T-helper 1 cell (primary cell): ENCODE measurements at regions not wholly inside any gene's neighbourhood (a gene's known extent, or its start where the extent isn't known, plus 50 kb on each side); places are given as distances from the start of the nearest gene placed in this dataset.
"Not testable (repeated sequence)": the region's sequence is repeated elsewhere in the genome, so short reads cannot be mapped to it uniquely, and the experiment has no call there.

ENCODE experiments used
- DNase-seq, 5 donors: peaks; one replicate each; pipeline ENCODE4 v3.0.0-alpha.2; 2012 to 2020

DNA sequence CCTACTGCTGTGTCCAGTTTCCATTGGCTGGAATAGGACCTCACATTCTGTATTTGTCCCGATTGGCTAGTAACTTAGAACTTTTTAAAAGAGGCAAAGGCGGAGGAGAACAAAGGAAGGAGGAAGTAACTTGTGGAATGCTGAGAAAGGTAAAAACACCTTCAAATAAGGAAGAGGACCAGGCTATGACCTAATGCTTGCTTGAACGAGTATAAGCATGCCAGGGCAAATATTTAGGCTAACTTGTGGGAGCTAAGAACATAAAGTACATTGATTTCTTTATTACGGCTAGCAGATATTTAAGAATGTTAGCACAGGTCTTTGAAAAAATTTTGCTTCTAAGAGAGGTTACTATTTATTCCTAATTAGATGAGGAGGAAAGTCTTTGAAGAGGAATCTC, 214.5 kb upstream of the CENPE start:
- not testable (repeated sequence) for DNase-seq

DNA sequence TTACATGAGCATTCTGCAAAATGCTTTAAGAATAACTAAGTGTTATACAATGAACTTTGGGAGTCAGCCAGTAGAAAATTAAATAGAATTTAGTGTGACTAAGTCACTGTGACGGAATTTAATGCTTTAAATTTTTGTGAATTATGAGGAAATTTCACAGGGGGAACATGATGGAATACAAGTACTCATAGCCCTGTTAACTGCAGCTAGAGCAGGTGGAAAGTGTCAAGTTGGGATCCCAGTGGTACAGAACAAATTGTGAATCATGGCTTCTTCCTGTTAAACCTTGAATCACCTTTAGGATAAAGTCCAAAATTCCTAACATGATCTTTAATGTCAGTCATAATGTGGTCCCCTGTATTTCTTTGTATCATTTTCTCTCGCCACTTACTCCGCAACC, 212.2 kb upstream of the CENPE start:
- DNase-seq: no peak

DNA sequence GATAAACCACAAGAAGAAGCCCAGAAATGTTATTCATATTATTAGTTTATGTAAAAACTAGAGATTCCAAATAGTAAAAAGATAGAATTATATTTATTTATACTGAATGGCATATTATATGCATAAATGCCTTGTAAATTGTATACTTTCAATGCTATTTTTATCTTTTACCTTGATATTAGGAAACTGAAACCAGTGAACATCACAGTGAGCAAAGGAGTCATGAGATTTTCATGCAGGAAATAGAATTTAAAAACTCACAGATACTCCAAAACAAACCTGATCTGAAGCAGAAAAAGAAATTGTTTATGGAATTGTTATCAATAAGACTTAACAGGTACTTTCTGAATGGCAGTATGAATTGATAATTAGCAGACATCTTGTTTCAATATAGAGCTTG, 207.3 kb upstream of the CENPE start:
- DNase-seq: no peak

DNA sequence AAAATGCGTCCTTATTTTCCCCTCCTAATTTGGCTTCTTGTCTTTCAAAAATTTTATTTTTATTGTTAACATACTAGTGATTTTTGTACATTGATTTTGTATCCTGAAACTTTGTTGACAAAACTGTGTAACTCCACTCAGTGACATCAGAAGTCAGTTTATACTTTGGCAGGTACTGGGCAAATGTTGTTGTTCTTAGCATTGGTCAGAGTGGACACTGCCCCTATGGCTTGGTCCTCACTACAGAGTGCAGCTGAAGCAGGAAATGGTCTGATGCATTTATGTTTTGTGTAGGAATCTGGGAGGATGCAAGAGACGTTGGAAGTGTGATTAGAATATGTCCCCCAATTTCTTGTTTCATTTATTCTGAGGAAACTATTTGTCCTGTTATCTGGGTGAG, 205.5 kb upstream of the CENPE start:
- DNase-seq: no peak

DNA sequence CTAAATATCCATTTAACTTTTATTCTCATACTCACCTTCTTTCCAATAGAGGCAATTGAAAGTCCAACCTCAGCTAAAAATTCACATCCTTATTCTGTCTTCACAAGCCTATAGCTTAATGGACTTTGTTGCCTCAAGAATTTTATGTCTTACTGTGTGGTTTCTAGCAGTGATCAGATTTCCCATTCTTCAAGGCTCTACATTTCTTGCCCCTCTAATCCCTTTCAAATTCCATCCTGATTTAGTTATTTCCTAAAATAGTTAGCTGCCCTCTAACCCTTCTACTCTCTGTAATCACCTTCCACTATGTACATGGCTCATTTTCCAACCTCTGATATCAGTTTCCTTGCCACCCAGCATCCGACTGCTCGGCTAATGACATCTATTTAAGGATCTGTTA, 204.1 kb upstream of the CENPE start:
- DNase-seq: no peak

DNA sequence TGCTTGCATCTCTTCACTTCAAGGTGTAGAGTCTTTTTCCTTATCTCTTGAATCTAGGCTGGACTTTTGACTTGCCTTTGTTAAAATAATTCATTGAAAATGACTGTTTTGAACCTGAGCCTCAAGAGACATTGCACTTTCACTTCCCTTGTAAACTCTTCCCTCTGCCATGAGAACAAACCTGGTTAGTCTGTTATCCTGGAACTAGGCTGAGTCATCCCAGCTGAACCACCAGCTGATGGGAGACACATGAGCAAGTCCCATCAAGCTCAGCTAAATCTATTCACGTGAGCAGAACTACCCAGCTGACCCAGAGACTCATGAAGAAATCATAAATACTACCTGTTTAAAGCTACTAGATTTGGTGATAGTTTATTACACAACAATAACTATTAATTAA, 202.3 kb upstream of the CENPE start:
- DNase-seq: no peak

DNA sequence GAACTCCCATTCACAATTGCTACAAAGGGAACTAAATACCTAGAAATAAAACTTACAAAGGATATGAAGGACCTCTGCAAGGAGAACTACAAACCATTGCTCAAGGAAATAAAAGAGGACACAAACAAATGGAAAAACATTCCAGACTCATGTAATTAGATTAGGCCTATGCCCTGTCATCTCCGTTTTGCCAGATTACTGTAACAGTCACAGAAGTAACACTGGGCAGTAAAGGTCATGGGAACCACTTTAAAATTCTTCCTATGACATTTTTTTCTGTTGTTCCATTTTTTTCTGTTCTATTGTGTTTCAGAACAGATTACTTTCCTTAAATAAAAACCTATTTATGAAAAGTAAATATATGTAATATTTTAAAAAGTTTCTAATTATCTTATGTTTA, 199.4 kb upstream of the CENPE start:
- no peak for DNase-seq

DNA sequence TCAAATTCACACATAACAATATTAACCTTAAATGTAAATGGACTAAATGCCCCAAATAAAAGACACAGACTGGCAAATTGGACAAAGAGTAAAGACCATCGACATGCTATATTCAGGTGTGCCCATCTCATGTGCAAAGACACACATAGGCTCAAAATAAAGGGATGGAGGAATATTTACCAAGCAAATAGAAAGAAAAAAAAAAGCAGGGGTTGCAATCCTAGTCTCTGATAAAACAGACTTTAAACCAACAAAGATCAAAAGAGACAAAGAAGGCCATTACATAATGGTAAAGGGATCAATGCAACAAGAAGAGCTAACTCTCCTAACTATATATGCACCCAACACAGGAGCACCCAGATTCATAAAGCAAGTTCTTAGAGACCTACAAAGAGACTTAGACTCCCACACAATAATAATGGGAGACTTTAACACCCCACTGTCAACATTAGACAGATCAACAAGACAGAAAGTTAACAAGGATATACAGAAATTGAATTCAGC, 189.4 kb upstream of the CENPE start:
- not testable (repeated sequence) for DNase-seq

DNA sequence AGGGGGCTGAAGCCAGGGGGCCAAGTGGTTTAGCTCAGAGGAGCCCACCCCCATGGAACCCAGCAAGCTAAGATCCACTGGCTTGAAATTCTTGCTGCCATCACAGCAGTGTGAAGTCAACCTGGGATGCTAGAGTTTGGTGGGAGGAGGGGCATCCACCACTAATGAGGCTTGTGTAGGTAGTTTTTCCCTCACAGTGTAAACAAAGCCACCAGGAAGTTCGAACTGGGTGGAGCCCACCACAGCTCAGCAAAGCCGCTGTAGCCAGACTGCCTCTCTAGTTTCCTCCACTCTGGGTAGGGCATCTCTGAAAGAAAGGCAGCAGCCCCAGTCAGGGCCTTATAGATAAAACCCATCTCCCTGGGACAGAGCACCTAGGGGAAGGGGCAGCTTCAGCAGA, 187.4 kb upstream of the CENPE start:
- not testable (repeated sequence) for DNase-seq

DNA sequence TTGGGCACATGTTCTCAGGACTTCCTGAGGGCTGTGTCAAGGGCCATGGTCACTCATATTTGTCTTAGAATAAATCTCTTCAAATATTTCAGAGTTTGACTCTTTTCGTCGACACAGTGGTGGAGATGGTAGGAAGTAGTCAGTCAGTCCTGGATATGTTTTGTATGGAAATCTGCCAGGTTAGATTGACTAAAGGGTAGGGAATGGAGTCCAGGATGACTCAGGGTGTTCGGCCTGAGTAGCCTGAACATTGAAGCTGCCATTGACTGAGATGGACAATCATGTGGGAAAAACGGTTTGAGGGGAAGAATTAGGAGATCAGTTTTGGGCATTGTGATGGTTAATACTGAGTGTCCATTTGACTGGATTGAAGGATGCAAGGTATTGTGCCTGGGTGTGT, 177.1 kb upstream of the CENPE start:
- no peak for DNase-seq

DNA sequence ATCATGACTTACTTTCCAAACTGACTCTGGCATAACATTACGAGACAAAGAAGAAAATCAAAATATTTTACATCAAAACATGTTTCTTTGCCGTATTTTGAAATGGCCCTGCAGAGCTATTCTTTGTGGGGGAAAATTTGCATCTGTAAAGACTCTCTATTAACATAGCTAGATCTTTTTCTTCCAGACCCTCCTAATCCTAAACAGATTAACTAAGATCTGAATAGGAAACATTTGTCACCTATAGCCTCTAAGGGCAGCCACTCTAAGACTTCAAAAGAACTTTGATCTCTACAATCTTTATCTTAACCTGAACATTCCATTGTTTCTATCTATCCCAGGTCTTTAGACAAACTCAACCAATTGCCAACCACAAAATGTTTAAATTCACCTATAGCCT, 176.6 kb upstream of the CENPE start:
- no peak for DNase-seq

DNA sequence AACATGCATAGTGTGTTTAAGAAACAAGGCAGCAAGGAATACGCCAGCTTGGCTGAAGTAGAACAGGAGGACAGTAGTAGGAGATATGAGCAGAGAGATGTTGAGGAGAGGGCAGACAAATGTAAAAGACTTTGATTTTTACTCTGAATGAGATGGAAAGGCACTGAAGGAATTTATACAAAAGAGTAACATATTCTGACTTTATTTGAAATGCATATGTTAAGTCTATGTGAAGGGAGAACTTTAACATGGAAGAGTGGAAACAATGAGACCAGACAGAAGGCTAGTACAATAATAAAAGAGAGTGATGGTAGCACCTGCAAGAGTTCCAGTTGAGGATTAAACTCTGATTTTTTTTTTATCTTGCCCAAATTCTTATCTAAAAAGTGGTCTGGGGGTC, 176.2 kb upstream of the CENPE start:
- no peak for DNase-seq

DNA sequence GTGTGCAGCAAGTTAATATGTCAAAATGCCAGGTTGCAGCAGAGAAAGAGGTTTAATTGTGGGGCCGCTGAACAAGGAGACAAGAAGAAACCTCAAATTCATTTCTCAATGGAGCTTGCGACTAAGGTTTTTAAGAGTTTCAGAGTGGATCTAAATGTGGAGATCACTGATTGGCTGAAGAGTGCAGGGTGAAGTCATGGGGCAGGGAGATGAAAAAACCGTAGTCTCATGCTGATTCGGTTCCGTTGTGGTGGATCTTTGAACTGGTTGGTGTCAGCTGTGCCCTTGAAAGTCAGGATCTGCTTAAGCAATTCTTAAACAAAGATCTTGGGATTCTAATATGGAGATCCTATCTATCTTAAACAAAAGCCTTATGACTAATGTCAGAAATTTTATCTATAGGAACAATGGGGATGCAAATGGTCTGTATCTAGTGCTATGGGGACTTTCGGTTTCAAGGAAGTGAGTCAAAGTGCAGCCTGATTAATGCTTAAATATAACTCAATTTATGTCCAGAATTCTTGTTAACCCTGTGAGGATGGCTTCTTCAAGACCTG, 173.9 kb upstream of the CENPE start:
- no peak for DNase-seq

DNA sequence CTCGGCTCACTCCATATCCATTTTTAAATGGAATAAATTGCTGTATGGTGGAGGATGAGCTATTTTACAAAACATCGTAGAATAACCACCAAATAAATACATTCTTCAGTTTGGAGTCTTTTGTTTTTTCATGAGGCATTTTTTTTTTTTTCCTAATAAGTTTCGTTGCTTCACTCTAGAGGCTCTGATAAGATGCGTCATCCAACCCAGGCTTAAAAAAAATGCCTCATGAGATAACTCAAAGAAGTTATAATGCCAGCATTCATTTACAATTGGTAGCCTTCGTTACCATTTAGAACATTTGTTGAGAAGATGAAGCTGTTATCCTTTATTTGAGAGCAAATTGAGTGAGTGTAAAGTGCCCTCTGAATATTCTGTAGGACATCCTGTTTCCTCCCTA, 172.2 kb upstream of the CENPE start:
- no peak for DNase-seq

DNA sequence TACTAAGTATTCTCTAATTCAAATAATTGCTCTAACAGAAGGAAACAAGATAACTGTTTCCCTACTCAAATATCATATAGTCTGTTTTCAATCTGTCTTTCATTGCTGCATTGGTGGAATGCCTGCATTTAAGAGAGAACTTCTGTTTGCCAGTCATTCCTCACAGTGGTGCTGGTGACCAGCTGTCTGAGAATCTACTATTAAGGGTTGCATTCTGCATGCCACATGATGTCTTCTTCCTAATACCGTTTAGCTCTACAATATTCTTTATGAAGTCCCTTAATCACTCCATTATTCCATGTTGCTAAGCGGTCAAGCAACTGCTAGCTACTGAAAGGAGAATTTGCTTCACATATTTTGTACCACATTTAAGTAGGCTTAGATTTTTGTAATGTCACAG, 167.1 kb upstream of the CENPE start:
- DNase-seq: no peak

DNA sequence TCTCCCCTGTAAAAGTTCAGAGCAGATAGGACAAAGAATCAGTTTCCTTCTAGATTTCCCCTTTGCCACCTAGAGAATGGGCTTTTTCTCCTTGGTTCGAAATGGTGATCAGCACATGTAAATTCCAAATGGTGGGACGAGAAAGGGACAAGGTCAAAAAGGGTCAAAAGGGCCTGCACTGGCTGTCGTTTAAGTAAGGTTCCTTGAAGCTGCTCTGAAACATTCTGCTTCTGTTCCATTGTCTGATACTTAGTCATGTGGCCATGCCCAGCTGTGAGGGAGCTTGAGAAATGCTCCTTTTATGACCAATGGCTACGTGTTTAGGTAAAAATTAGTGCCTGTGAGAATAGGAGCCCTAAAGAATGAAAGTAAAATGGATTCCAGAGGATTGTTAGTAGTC, 165.9 kb upstream of the CENPE start:
- no peak for DNase-seq

DNA sequence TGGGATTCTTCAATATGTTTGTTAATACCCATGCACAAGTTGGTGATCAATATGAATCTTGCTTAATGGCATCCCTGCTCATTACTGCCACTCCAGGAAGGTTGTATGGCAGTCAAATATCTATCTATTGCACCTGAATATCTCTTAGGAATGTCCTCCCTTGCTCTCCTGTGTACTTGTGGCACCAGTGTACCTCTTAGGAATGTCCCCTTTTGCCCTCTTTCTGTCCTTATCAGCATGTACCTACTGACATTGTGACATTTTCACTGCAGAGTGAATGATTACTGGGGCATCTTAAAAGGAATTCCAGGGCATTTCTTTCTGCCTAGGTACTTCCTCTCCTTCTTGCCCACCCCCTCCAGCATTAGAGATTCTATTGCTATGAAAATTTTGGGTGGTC, 163.8 kb upstream of the CENPE start:
- DNase-seq: no peak

DNA sequence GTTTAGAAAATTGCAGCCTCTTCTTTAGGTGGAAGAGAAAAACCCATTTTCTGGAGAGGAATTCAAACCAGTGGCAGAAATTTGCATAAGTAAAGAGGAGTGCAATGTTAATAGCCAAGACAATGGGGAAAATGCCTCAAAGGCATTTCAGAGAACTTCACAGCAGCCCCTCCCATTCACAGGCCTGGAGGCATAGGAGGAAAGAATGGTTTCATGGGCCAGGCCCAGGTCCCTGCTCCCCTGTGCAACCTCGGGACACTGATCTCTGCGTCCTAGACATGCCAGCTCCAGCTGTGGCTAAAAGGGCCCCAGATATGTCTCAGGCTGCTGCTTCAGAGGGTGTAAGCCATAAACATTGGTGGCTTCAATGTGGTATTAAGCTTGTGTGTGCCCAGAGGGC, 161.8 kb upstream of the CENPE start:
- DNase-seq: no peak

DNA sequence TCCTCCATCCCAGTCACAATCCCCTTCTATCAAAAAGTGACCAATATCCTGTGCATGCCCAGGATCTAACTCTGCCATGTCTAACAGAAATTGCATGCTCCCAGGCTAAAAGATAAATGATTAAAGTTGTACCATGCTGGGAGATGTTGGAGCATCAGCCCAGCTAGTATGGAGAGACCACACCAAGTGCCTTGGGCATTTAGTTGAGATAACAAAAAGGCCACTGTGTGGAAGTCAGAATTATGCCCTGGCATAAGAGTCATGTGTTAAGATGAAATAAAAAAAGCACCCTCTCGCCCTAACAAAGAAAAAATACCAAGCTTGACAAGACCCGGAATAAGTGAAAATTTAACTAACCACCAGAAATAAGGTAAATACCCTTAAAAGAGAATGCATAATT, 155.9 kb upstream of the CENPE start:
- DNase-seq: no peak

DNA sequence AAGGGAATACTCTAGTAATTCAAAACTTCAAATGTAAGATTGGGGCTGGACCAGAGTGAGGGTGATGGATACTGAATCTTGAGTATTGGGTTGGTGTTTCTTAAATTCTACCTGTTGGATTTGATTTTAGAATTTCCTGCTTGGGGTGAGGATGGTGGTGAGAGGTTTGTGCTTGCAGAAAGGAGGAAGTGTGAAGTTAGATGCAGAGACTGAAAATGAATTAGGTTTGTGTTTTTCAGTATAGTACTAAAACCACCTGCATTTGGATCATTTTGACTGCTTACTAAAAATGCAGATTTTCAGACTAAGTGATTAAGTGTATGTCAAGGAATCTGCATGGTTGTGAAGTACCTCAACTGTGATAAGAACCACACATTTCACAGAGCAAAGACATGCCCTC, 131.5 kb upstream of the CENPE start:
- DNase-seq: no peak

DNA sequence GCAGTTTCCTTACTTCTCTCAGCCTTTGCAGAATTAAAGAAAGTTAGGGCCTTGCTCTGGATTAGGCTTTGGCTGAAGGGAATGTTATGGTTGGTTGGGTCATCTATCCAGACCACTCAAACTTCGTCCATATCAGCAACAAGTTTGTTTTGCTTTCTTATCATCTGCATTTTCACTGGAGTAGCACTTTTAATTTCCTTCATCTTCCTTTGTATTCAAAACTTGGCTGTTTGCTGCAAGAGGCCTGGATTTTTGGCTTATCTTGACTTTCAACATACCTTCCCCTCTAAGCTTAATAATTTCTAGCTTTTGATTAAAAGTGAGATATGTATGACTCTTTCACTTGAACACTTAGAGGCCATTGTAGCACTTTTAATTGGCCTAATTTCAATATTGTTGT, 126.7 kb upstream of the CENPE start:
- no peak for DNase-seq

DNA sequence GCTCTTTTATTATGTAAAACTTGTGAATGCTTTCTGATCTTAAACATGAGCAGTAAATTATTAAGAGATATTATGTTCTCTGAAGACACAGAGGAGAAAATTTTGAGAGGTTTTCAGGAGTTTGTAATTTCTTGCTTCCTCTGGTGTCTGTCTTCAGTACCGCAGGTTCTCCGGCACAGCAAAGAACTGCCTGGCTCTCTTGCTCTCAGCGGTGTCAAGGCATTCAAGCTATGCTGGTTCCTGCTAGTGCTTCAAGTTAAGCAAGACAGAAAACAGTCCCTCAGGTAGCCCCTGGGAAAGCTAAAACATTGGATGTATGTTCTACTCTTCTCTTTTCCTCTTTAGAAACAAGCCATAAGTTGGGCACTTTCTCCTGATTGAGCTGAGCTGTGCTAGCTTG, 120.2 kb upstream of the CENPE start:
- no peak for DNase-seq

DNA sequence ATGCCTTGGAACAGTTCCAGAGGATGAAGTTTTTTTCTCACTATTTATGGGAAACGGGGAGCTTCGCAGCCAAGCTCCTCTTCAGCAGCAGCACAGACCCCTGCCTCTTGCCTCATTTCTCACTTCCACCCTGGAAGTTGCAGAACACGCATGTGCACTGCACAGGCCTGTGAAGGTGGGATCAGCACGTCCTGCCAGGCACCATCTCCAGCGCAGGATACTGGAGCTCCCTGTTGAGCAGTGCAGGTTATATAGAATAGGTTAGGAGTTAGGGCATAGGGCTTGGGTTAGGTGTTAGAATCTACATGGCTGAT, 110.1 kb upstream of the CENPE start:
- DNase-seq: no peak

DNA sequence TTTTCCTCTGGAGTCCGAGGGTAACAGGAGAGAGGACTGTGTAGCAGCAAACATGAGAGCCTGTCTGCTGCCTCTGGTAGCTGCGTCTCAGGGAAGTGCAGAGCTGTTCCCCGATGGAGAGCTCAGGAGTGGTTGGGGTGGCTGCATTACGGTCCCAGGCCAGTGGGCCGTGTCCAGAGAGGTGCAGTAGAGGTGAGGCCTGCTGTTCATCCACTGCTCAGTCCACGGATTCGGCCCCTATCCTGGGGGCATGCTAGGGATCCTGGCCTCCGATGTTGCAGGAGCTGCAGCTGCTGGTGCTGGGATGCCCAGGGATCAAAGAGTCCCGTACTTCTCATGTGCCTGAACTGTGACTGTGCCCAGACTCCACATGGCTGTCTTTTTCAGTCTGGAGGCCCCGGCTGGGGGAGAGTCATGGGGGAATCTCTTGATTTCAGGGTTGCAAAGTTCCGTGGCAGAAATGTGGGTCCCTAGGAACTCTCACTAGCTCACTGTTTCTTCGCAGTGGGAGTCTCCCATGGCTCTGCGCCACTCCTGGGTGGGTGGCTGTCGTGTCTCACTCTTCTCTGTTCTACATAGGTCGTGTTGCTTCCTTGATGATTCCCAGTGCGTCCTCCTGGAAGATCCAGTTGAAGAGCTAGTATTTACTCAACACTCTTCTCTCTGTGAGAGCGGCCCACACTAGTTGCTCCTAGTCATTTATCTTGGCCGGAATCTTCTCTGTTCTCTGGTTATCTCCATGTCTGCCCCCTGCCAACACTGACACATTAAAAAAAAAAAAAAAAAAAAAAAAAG, 109.5 kb upstream of the CENPE start:
- no peak for DNase-seq

DNA sequence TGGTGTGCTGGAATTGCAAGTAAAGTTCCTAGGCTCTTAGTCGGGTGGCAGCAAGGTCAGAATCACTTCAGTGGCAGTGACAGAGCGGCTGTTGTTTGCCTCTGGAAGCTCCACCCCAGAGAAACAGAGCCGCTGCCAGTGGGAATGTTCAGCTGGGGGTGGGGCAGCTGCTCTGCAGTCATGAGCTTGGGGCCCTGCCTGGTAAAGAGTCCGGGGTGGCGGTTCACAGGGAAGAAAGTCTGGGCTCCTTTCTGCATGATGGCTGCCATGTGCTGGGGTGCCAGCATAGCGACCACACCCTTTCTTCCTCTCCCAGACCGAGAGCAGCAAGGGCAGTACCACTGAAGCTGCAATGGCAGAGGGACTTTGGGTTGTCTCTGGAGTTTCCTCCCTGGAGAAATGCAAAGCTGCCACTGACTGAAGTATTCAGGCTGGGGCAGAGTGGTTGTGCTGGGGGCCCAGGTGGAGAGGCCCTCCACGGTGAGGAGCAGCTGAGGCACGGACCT, 108.8 kb upstream of the CENPE start:
- no peak for DNase-seq
